SK-N-MC (cell line): ENCODE measurements at regions not wholly inside any gene's neighbourhood (a gene's known extent, or its start where the extent isn't known, plus 50 kb on each side); places are given as distances from the start of the nearest gene placed in this dataset.

Experiments used
- EZH2 ChIP-seq: fragments of 200-600 bp; sonication (generic); IDR thresholded peaks from one replicate; pipeline ENCODE4 v1.6.1; 2017; ENCODE audit warnings: antibody characterized with exemption
- FOXP2 ChIP-seq: optimal IDR thresholded peaks from 2 replicates; pipeline ENCODE3; 2011; ENCODE audit warnings: mild to moderate bottlenecking, moderate library complexity; ENCODE audit not compliant: insufficient read depth; ENCODE audit errors: extremely low read length, control extremely low read depth
- POLR2AphosphoS5 ChIP-seq: IDR thresholded peaks from 2 replicates; pipeline ENCODE4 v1.6.1; 2012; ENCODE audit warnings: mild to moderate bottlenecking, low read depth, low read length, borderline replicate concordance

- TF ChIP-seq POLR2AphosphoS5 (no peak), FOXP2 (no peak), EZH2 (no peak)
Measured at GRCh38 chr2:144645083-144645778, 125.3 kb upstream of the ZEB2 start.
